Right renal pelvis (tissue), 4 donors: ENCODE measurements at regions not wholly inside any gene's neighbourhood (a gene's known extent, or its start where the extent isn't known, plus 50 kb on each side); places are given as distances from the start of the nearest gene placed in this dataset.

Source experiments
- DNase-seq, 4 donors: peaks; one replicate each; pipeline ENCODE4 v3.0.0-alpha.2; 2013; ENCODE audit warnings: low read depth in 4 of 4, low spot score in 3 of 4, missing footprints in 1 of 4

DNA sequence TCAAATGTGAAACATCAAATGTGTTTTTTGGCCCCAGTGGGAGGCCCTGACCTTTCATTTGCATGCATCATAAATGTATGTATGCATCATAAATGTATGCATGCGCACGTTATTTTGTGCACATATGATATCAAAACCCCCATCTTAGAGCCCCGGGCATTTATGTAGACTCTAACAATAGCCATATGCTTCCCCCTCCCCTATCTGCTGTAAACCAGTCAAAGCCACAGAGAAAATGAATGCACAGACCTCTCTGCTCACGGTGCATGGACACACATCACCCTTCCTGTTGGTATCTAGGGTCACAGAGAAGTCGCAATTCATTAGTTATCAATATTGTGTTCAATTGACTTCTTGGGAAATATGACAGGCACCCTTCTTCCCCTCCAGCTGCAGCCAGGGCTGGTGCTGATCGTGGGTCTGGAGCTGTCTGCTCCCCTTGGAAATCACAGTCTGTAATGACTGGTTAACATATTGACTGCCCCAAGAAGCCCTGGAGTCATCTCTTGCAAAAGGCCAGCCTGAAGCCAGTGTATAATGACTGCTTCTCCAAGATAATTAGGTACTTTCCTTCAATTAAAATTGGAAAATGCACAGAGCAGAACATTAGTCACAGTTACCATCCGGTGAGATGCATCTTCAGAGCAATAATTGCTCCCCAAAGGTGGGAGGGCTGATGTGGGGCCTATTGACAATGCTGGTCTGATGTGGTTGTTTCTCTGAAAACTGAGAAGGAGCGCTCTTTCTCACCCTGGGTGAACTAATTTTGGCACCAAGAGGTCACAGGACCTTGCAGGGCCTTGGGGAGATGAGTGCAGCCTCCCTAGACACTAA, 532.2 kb downstream of the CDH26 start:
- no peak for DNase-seq

DNA sequence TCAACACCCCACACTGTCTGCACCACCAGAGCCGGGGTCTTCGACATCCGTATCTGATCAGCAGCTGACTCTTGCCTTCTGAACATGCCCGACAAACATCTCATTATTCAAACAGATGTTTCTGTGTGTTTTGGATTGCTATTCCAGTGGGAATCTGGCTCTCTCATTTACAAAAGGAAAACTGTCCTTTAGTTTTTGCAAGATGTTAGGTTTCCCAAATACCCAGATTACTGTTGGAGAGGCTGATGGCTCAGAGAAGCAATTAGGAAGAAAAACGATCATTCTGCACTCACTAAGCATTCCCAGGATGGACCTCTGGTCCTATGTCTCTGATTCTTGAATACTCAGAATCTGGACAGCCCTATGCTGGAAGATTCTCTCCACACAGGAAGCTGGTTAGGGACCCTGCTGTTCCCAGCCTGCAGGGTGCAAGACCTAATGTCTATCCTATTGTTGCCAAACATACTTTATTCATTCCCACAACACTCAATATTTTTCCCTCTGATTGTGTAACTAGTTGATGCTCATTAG, 532.9 kb downstream of the CDH26 start:
- DNase-seq = no peak

DNA sequence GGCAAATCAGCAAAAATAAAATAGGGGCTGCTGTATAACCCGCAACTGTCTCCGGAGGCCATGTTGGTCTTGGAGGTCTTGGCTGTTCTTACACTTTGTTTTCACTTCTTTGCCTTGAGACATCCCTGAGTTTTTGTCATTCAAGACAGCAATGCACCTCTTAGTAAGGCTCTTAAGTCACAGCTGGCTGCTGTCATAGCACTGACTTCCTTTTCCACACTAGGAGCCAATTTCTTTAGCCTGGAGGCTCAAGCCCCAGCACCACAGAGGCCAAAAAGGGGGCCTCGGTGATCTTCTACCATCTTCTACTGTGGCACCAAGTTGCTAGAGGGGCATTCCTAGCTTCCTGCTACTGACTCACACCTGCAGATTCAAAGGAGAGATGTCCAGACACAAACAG, 536.3 kb downstream of the CDH26 start:
- no peak for DNase-seq

DNA sequence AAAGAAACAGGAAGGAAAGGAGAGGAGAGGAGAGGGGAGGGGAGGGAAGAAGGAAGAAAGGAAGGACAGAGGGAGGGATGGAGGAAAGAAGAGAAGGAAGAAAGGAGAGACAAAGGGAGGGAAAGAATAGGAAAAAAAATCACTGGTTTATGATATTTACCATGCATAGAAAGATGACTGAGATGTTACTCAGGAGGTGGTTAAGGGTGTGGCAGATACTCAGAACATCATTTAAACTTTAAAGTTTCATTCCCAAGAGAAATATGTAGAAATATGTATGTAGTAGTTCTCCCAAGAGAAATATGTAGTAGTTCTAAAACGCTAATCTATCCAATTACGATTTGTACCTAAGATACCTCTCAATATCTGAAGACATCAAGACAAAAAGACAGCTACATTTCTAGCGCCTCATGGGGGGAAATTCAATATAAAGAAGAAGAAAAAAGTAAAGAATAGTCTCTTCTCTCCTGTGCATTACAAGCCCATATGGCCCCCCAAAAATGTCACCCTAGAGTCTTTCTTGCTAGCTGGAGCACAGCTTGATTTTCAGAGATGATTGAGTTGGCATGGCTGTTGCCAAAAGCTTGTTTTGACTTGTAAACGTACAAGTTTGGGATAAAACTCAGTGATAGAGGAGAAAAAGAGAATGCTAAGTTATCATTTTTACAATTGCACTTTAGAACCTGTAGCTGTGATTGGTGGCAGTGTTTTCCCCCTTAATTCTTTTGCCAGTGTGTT, 539.2 kb downstream of the CDH26 start:
- no peak for DNase-seq

DNA sequence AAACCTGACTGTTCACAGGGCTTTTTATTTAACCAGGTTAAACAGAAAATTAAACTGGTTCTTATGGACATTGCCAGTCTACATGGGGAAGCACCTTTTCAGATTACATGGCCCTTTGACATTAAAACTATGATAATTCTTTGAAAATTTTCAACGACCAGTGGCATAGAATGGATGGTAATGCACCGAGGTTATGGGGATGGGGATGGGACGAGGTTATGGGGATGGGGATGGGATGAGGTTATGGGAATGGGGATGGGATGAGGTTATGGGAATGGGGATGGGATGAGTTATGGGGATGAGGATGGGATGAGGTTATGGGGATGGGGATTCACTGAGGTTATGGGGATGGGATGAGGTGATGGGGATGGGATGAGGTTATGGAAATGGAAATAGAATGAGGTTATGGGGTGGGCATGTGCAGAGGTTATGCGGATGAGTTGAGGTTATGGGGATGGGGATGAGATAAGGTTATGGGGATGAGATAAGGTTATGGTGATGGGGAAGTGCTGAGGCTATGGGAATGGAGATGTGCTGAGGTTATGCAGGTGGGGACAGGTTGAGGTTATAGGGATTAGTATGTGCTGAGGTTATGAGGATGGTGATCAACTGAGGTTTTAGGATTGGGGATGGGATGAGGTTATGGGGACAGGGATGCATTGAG, 541.9 kb downstream of the CDH26 start:
- DNase-seq = no peak

DNA sequence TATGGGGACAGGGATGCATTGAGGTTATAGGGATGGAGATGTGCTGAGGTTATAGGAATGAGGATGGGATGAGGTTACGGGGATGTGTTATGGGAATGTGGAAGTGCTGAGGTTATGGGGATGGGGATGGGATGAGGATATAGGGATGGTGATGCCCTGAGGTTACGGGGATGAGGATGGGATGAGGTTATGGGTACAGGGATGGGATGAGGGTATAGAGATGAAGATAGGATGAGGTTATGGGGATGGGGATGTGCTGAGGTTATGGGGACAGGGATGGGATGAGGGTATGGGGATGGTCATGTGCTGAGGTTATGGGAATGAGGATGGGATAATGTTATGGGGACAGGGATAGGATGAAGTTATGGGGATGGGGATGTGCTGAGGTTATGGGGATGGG, 542.8 kb downstream of the CDH26 start:
- DNase-seq = no peak

DNA sequence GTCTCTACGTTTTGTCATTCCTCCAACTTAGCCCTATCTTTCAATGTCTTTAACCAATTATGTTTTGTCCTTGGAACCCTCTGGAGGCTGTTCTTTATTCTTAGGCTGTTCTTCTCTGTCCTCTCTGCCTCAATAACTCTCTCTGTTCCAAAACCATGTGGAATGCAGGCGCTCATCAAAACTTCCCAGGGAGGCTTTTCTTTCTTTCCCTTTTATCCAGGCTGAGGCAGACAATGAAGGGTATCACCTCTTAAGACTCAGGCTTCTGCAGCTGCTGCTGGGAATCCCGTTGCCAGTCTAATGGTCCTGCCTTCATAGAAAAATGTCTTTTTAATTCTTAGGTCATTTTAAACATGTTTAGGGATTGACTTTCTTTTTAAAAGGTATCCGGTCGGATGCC, 544.7 kb downstream of the CDH26 start:
- DNase-seq = no peak

DNA sequence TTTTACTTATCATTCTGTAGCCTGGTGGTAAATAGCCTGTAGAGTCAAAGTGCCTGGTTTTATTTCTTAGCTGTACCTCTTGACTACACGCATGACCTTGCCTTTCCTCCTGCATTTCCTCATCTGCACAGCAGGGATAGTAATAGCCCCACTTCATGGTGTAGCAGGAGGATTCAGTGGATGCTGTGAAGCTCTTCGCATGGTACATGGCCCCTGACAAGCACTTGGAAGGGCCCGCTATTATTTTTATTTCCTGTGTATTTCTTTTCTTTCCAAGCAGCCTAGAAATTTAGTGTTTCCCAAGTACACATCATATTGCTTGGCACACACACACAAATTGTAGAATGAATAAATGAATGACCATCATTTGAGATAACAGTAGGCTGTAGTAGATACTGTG, 547.2 kb downstream of the CDH26 start:
- no peak for DNase-seq

DNA sequence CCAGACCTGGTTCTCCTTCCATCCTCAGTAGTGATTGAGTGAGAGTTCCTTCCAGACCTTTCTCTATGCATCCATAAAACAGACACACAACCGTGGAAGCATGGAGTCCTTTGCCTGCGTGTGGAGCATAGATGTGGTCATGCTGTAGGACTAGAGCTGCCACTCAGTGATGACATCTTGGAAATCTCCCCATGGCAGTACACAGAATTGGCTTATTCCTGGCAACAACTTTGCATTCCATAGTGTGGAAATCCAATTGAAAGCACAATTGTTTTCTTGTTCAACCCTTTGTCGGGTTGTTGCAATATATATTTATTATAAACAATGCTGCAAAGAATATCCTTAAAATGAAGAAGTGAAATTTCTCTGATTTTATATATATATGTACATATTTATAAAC, 547.8 kb downstream of the CDH26 start:
- no peak for DNase-seq

DNA sequence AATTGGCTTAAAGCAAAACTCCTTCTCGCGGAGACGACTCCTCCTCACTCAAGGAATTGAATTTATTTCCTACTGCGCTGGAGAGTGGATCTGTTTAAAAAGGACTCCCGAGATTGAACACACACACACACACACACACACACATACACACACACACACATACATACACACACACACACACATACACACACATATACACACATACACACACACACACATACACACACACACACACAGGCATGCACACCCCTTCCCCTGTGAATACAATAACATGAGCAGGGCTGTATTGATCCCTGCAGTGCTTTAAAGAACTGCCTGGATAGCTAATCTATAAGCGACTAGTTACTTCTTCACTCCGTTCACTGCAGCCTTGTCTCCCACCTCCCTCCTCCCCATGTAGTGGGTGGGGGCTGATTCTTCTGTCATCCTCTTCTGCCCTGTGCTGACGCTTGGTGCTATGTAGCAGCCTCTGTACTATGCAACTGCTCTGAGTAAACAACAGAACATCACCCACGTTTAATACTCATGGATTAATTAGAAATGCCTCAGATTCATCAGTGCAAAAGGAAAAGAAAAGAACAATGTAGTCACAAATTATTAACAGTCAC, 549.0 kb downstream of the CDH26 start:
- no peak for DNase-seq

DNA sequence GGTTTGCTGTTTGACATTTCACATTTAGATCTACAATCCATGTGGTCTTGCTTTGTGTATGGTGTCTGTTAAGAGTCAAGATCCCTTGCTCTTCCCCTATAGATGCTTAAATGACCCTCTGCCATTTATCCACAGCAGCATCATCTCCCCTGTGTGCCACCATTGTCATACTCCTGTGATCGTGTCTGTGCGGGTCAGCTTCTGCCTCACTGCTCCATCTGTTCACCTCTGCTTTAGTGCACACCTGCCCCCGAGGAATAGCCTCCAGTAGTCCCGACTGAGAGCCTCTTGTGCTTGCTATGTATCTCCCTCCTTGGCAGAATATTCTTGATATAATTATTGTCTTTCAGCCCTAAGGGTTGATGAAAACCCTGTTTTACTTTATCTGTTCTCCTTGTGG, 551.2 kb downstream of the CDH26 start:
- DNase-seq = no peak

DNA sequence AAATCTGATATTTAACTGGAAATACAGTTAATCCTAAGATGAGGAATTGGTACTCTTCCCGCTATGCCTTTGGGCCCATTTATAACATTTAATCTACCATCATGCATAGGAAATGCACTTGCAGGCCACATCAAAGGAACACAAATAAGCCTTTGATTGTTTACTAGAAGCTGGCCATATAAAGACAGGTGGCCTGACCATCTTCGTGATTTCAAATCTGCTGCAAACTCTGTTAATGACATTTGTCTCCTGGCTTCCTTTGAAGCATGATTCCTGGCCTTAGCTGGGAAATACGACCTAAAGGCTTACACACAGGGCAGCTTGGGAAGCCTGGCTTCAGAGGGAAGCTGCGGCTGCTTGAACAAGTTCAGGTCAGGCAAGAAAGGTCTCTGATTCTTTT, 552.1 kb downstream of the CDH26 start:
- no peak for DNase-seq

DNA sequence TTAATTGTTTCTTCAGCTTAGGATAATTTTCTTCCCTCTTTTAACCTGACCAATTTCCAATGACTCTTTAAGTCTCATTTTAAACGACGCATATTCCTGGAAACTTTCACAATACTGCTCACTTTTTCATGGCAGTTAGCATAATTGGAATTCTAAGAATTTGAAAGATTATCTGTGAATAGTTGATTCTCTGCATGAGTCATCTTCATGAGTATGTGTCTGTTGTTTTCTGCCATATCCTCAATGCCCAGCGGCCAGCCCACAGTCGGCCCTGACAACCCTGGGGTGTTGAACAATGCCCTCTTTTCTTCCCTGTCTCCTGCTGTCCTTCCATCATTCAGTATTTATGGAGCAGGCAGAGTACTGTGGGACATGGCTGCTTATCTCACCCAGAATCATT, 554.2 kb downstream of the CDH26 start:
- no peak for DNase-seq

DNA sequence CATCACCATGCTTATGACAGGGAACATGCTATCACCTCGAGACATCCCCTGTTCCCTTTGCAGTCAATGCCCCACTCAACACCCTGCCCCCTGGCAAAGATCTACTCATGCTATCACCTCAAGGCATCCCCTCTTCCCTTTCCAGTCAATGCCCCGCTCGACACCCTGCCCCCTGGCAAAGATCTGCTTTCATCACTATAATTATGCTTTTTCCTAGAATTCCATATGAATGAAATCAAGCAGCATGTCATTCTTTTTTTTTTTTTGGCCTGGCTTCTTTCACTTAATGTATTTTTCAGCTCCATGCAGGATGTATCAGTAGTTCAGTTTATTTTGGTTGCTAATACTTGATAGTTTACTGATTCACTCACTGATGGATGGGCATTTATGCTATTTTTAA, 554.9 kb downstream of the CDH26 start:
- DNase-seq = no peak

DNA sequence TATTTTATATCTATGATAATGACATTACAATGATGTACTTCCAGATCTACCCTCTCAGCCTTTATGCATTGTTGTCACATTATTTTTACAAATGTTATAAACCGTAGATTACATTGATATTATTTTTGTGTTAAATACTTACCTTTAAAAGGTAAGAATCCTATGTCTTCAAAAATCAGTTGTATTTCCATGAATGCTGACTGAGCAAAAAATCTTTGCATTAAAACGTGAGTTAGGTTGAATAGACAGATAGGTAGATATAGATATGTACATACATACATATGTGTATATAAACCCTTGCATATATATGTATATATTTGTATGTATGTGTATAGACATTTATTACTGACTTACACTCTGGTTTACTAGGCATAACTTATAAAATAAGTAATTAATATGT, 558.2 kb downstream of the CDH26 start:
- no peak for DNase-seq

DNA sequence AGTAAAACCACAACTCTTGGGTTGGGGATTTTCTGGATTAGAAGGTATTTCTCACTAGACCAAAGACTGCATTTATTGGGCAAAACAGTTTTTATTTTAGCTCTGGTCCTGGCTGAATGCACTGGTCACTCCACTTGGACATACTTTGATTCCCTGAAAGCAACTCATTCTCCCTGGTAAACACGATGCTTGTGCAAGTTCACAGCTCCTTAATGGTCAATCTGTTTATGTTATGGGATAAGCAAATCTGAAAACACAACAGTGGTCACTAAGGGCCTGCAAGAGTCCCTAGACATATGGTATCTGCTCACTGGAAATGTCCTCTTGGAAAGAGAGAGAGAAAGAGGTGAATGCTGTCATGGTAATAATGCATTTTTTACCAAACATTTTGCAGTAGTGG, 559.8 kb downstream of the CDH26 start:
- no peak for DNase-seq

DNA sequence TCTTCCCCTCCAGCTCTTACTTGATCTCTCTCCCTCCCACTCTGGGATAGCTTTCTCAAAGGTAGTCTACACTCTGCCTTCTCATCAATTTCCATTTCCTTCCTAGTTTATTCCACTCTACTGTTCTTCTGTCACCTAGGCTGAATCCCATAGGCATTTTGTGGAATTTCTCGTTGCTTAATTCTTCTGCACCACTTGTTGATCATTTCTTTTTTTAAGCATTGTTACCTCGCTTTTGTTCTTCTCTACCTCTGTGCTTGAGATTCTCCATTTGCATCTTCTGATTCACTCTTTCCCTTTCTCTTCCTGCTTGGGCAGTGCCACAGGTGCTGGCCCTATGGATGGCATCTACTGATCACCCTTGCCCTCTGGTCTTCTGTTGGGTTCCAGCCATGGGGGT, 567.2 kb downstream of the CDH26 start:
- no peak for DNase-seq

DNA sequence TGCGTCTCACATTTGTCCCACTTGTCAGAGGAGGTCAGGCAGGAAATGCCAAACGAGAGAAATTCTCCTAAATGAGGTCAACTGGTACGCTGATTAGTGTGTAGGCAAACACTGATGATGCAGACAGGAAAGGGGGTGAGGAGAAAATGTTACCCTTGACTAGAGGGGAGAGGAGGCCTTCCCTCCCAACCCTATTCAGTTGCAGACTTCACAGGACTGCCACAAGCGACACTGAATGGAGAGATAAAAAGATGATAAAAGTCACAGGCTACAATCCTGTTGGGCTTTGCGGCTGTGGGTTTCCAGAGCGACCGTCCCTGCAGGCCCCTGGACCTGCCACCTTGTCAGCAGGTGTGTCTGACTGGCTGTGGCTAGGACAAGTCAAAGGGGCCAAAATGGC, 569.4 kb downstream of the CDH26 start:
- no peak for DNase-seq

DNA sequence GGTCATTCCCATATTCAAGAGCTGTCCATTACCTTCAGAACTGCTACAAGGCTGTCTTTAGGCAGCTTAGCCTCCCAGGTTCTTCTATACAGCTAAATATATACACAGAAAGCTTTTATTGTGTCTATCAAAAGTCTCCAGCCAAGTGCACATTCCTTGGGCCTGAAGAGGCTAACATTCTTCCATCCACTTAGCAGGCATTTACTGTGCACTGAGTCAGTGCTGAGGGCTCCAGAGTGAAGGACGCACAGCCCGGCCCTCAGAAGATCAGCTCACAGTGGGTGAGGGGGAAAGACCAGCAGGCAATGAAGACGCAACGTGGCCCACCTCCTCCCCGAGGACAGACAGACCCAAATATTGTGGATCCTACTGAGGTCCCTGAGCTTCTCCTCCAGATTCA, 569.9 kb downstream of the CDH26 start:
- DNase-seq = no peak

DNA sequence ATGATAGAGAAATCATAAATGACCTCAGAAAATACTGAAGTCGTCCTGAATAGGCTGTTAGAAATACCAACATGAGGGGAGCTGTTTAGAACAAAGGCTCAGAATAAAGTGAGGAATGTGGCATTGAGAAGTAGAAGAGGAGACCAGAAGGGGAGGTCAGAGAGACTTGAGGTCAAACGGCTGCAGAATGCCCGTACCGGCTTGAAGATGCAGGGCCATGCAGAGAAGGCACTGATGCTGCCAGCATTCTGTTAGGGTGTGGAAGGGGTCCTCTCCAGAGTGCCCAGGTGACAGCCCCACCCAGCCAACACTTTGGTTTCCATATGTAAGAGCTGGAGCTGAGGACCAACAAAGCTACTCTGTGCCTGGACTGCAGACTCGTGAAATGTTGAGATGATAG, 570.9 kb downstream of the CDH26 start:
- no peak for DNase-seq

DNA sequence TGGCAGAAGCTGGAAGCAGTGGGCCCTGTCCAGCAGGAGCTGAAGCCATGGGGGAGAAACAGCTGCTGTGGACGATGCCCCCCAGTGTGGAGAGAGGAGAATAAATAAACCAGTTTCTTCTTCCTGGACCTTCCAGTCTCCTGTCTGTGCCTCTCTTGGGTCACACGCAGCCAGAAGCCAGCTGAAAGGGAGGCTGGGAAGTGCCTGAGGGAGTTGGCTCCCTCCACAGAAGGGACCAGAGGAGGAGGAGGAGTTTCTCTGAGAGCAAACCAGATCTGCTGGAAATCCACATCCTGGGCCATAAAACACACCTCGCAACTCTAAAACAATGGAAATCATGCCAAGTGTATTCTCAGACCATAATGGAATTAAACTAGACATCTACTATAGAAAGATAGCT, 577.0 kb downstream of the CDH26 start:
- no peak for DNase-seq
